ENCODE measurements at regions not wholly inside any gene's neighbourhood (a gene's known extent, or its start where the extent isn't known, plus 50 kb on each side); places are given as distances from the start of the nearest gene placed in this dataset.

GRCh38 chr4:111854494-111855087 is 290.7 kb upstream of the FAM241A start:
- DNase-seq, result peak; percentile 27

GRCh38 chr4:111855308-111855707 is 289.9 kb upstream of the FAM241A start:
- DNase-seq, result no peak

- DNase-seq, result no peak
These were observed 281.2 kb upstream of the FAM241A start for GRCh38 chr4:111864066-111864465.

GRCh38 chr4:111869339-111869738 is 275.9 kb upstream of the FAM241A start:
- no peak for DNase-seq

- no peak for DNase-seq
These were observed 273.5 kb upstream of the FAM241A start for GRCh38 chr4:111871802-111872201.

GRCh38 chr4:111873801-111874200 is 271.5 kb upstream of the FAM241A start:
- no peak for DNase-seq

GRCh38 chr4:111879539-111879938 is 265.7 kb upstream of the FAM241A start:
- DNase-seq, result no peak

GRCh38 chr4:111880116-111880515 is 265.1 kb upstream of the FAM241A start:
- DNase-seq, result no peak

GRCh38 chr4:111883557-111883999 is 261.7 kb upstream of the FAM241A start:
- DNase-seq, result no peak

- no peak for DNase-seq
These were observed 254.8 kb upstream of the FAM241A start for GRCh38 chr4:111890412-111890811.

- no peak for DNase-seq
These were observed 239.7 kb upstream of the FAM241A start for GRCh38 chr4:111905511-111905910.

GRCh38 chr4:111919639-111920038 is 225.6 kb upstream of the FAM241A start:
- DNase-seq, result no peak

GRCh38 chr4:111921714-111922113 is 223.5 kb upstream of the FAM241A start:
- no peak for DNase-seq

GRCh38 chr4:111923786-111924185 is 221.5 kb upstream of the FAM241A start:
- DNase-seq, result no peak

GRCh38 chr4:111924696-111925095 is 220.6 kb upstream of the FAM241A start:
- DNase-seq, result no peak

GRCh38 chr4:111930659-111931058 is 214.6 kb upstream of the FAM241A start:
- no peak for DNase-seq

- no peak for DNase-seq
These were observed 211.6 kb upstream of the FAM241A start for GRCh38 chr4:111933703-111934102.

- DNase-seq, result no peak
These were observed 210.9 kb upstream of the FAM241A start for GRCh38 chr4:111934314-111934713.

- peak; percentile 17 for DNase-seq
These were observed 207.9 kb upstream of the FAM241A start for GRCh38 chr4:111937368-111937767.

- DNase-seq, result no peak
These were observed 203.3 kb upstream of the FAM241A start for GRCh38 chr4:111941957-111942356.

GRCh38 chr4:111943796-111944203 is 201.5 kb upstream of the FAM241A start:
- DNase-seq, result peak; percentile 10

- DNase-seq, result no peak
These were observed 200.2 kb upstream of the FAM241A start for GRCh38 chr4:111945014-111945413.

- no peak for DNase-seq
These were observed 198.5 kb upstream of the FAM241A start for GRCh38 chr4:111946800-111947199.

- DNase-seq, result no peak
These were observed 192.6 kb upstream of the FAM241A start for GRCh38 chr4:111952688-111953087.

Measured in muscle of arm (tissue), 1 donor.